Jurkat, Clone E6-1 (cell line): ENCODE measurements at regions not wholly inside any gene's neighbourhood (a gene's known extent, or its start where the extent isn't known, plus 50 kb on each side); places are given as distances from the start of the nearest gene placed in this dataset.
A peak's percentile ranks its signal among the peaks of the same experiment; 100 is the strongest.

ENCODE experiments used
- DNase-seq: peaks from one replicate; pipeline ENCODE4 v3.0.0-alpha.2; 2011; ENCODE audit warnings: low read depth, low spot score
- H3K4me3 ChIP-seq: 2 replicates; pipeline ENCODE4 v1.5.1; 2011; ENCODE audit warnings: mild to moderate bottlenecking, low read length, control low read depth, moderate library complexity

- DNase-seq: no peak
- no peak overlapping the region for H3K4me3 ChIP-seq
Observed at GRCh38 chrX:39602195-39602594, 495.6 kb downstream of the BCOR start.

DNA sequence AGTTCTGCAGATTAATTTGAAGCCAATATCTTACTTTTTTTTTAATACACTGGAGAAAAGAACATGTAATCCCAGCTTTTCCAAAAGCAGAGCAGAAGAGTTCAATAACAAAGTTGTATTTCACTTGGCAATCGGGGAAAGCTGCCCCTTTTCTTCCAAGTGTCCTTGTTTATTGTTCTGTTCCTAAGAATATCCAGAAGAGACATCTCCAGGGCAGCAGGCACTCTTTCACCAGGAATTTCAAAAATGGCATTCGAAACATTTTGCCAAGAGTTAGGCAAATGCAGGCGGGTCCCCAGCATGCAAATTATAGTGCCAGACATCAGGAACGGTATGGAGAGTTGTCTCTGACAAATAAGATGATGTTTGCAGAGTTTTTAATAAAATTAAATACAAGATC lies 494.5 kb downstream of the BCOR start:
- no peak for DNase-seq
- no peak overlapping the region for H3K4me3 ChIP-seq

DNA sequence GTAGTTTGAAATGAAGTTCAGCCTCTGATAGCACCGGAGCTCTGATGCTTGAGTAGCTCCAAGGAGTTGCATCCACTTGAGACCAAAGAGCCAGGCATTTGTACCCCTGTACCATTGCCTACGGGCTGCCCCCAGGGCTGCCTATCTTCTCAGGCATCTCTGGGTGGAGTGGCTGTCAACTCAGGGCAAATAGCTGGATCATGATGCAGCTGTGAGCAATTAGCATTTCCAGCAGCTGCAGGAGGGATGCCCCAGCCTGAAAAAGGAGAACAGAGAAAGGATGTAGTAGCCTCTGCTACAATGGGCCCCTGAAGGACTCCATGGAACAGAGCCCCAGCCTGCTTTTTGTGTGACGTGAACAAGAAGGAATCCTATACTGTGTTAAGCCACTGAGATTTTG lies 492.6 kb downstream of the BCOR start:
- DNase-seq: no peak
- H3K4me3 ChIP-seq: no peak overlapping the region

- no peak overlapping the region for H3K4me3 ChIP-seq
- DNase-seq: no peak
Observed at GRCh38 chrX:39605866-39606265, 491.9 kb downstream of the BCOR start.

DNA sequence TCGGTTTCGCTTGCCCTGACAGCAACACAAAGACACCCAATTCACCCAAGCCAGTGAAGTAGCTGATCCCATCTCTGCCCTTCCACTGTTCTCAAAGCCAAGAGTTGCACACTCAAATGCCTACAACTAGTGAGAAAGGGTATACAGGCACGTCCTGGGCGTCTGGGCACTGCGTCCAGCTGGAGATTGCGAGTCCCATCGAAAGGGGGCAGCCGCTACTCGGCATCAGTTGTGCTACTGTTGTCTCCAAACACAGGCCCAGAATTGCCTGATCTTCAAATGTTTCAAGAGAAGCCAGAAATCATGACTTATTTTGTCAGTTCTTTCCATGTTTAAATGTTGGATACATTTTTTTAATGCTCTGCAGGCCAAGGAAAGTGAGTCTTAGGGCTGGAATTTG lies 487.8 kb downstream of the BCOR start:
- no peak for DNase-seq
- H3K4me3 ChIP-seq: no peak overlapping the region

DNA sequence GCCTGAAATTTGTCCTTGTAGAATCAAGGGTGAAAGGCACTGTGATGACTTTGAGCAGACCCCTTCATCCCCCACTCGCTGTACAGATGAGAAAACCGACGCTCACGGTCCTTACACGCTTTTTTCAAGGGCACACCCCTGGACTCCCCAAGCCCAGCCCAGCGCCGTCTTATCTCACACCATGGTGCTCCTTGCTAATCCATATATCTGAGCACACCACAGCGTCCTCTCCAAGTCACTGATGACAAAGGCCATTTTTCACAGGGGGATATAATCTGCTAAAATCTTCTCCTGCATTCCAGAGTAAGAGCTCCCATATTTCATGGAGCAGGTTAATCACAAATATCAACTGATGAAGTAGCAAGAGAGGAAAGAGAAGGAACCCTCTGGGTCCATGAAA lies 486.3 kb downstream of the BCOR start:
- DNase-seq: no peak
- H3K4me3 ChIP-seq: no peak overlapping the region

GRCh38 chrX:39613482-39613995 lies 484.2 kb downstream of the BCOR start:
- peak overlapping the region; percentile 41 for H3K4me3 ChIP-seq
- DNase-seq: no peak

DNA sequence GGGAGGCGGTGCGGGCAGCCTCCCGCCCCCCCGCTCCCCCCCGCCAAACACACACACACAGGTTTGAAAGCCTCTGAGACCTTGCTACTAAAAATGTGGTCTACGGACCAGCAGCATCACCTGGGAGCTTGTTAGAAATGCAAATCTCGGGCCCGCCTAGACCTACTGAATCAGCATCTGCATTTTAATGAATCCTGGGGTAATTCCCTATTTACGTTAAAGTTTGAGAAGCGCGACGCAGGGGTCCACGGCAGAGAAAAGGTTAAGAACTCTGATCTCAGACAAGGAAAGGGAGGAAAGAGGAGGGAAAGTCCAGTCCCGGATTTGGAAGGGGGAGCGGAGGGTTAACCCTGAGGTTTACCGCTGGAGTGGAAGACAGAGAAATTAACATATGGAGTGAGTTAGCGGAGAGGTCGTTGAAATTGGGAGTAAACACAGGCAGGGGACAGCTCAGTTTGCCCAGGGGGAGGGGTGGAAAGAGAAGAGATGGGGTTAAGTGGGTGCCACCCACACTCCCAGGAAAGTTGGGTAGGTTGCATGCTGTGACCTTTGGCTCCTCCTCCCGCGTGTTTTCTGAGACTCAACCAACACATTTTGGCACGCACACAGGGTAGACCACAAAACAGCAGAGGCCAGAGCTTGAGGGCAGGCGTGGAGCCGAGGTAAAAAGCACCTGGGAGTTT lies 483.6 kb downstream of the BCOR start:
- DNase-seq: no peak

DNA sequence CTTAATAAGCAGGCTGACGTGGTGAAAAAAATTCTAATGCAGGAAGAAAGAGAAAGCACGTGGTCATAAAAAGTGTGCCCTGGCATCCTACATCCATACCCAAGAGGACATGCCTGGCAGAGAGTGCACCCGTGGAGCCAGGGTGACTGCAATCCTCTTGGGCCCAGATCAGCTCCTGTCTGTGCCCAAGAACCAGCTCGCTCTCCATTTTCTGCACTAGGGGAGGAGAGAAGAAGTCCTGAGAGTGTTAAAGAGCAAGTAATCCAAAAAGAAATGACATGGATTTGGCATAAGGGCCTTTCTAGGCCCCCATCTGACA lies 483.1 kb downstream of the BCOR start:
- DNase-seq: no peak
- no peak overlapping the region for H3K4me3 ChIP-seq

More for the DNA sequence above, 483.6 kb downstream of the BCOR start:
- peak overlapping the region; percentile 41 for H3K4me3 ChIP-seq

DNA sequence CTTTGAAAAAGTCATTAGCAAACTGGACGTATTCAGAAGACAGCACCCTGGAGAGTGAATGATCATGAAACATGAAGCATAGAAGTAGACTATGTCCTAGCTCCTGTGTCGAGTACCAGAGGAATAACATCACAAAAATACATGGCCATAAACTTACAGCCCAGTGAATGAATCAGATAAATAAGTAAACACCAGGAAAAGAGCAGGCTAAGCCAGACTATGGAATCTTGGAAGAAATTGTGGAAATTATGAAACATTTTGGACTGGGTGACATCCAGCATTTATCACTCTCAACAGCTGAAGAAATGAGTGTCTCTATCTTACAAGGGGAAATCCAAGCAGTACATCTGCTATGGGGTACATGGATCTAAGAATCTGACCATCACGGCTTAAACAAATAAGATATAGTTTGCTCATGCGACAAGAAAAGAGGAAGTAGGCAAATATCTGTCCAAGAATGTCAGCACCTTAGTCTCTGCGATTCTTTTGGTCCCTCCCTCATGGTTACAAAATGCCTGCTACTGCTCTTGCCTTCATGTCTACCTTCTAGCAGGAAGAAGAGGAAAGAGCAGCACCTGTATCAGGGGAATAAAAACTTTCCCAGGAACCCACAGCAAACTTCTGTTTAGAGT lies 481.5 kb downstream of the BCOR start:
- H3K4me3 ChIP-seq: no peak overlapping the region
- DNase-seq: no peak

DNA sequence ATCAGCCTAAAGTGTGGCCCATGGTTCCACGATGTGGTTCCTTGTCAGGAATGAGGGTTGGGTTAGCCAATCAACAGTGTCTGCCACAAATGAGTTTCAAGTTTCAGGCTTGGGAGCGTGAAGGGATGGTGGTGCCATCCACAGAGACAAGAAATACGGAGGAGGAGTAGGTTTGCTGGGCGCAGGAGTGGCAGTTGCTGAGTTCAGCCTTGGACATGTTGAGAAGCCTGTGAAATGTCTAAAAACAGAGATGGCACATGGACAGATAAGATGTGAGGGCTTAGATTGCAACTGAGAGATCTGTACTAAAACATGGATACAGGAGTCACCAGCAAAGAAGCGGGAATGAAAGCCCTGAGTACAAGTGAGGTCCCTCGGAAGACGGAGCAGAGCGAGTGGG lies 481.0 kb downstream of the BCOR start:
- DNase-seq: no peak
- no peak overlapping the region for H3K4me3 ChIP-seq

DNA sequence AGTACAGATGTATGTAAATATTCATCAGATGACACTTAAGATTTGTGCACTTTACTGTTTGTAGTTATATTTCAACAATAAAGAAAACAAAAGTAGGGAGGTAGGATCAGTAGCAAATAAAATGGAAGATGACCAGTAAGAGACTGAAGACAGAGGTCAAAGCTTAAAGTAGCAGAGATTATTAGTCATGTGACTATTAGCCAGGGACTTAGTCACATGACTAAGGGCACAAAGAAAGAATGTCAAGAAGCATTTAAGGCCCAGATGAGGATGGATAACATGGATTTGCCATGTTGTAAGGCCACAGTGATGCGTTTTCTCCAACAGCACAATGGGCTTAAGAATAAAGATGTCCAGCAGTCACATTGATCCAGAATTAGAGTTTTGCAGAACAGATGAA lies 479.6 kb downstream of the BCOR start:
- no peak overlapping the region for H3K4me3 ChIP-seq
- DNase-seq: no peak

DNA sequence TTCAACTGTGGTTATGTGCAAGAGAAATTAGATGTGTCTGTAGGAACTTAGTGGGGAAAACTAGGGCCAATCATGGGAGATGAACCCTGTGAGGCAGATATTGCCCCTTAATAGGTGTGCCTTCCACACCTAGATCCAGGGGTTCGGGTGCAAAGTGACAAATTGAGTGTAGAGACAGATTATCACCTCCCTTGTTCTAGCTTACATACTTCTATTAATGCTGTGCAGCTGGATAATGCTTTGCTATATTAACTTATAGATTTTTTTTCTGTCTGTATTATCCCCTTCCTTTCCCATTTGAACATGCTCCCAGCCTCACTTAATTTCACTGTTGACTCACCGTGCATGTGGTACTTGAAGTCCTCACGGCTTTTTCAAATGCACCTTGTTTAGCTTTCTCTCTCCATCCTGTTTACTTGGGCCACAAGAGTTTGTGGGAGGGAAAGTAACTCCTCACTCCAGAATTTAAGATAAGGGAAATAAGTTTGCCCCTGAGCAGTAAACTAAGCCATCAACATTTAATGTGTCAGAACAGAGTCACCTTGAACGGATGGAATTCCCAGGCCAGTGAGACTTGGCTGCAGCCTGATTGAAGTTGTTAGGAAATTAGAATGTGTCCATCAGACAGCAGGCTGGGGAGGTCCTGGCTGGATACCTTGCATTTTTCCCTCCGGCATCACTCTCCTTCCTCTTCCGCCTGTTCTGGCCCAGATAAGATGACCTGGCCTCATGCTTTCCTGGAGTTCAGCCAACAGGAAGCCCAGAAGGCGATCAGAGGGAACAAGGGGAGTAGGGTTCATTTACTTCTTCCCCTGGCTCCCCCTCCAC lies 478.4 kb downstream of the BCOR start:
- DNase-seq: no peak
- H3K4me3 ChIP-seq: no peak overlapping the region

DNA sequence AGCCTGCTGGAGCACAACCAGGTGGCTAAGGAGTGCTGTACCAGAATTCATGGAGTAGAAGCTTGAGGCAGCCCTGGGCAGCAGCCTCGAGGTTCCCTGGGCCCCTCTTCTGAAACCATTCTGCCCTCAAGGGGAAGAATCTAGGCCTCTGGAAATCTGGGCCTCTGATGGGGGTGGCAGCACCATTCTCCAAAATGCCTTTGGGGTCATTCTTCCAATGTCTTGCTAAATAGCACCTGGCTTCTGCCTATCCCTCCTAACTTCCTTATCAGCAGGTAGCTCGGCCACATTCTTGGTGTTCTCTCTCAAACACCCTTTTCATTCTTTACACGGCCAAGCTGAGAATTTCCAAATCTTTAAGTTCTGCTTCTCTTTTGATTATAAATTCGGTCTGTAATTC lies 473.6 kb downstream of the BCOR start:
- DNase-seq: no peak
- H3K4me3 ChIP-seq: no peak overlapping the region

- no peak for DNase-seq
Observed at GRCh38 chrX:39625810-39626209, 471.9 kb downstream of the BCOR start.

GRCh38 chrX:39626749-39627148 lies 471.0 kb downstream of the BCOR start:
- peak; percentile 66 for DNase-seq
- no peak overlapping the region for H3K4me3 ChIP-seq

More at GRCh38 chrX:39625810-39626209, 471.9 kb downstream of the BCOR start:
- no peak overlapping the region for H3K4me3 ChIP-seq

DNA sequence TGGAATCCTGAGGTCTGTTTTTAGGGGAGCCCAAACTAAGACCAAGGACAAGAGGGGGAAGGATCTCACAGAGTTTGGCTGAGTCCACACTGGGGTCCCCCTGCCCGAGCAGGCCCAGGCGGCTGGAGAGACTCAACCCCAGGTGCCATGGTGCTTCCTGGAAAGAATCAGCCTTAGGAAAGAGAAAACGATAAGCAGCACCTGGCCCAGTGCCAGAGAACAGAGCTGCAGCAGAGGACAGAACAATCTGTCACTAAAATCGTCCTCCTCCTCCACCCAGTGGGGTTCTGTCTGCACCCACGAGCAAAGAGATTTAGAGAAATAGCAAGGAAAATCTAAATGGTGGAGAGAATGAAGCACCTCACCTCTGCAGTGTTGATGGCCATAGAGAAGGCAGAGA lies 470.5 kb downstream of the BCOR start:
- H3K4me3 ChIP-seq: no peak overlapping the region
- no peak for DNase-seq

DNA sequence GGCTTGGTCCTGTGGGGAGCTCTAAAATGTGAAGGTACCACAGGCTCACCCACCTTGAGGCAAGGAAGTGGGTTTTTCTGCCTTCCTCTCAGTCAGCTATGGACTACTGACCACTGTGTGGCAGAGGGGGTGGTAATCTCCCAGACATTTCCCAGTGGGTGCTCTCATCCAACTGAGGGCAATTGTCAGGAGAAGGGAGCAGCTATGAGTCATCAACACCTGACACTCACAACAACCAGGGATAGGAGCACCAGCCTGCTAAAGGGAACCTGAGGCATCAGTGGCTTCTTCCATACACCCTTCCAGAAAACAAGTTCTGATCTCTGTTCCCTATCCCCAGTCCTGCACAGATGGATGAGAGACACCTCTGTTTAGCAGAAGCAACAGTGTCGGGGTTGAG lies 468.8 kb downstream of the BCOR start:
- DNase-seq: no peak
- no peak overlapping the region for H3K4me3 ChIP-seq

DNA sequence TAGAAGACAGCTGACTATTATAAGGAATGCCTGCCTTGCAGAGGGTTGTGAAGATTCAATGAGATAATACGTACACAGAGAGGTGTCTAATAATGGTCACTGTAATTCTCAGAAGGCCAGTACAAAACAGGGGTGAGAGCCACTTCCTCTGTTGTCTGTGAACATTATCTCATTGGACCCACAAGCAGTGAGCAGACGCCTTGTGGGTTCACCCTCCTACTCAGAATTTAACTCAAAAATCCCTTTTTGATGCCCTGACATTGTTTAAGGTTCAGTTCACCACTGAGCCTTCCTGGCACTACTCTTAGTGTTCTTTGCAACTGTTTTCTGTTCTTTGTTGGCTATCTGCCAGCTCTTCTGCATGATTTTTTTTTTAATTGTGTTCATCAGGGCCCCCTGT lies 467.4 kb downstream of the BCOR start:
- H3K4me3 ChIP-seq: no peak overlapping the region
- no peak for DNase-seq
